Trophoblast cell (in vitro differentiated cells and primary cell): ENCODE measurements at regions not wholly inside any gene's neighbourhood (a gene's known extent, or its start where the extent isn't known, plus 50 kb on each side); places are given as distances from the start of the nearest gene placed in this dataset.

Experiments used
- DNase-seq, 2 donors: peaks; one replicate each; pipeline ENCODE4 v3.0.0-alpha.2; 2016
- H2AFZ ChIP-seq: 2 replicates; pipeline ENCODE4 v1.6.1; 2013; ENCODE audit warnings: low read length, moderate library complexity, mild to moderate bottlenecking; ENCODE audit not compliant: insufficient read depth, poor library complexity
- H2AK5ac ChIP-seq: 2 replicates; pipeline ENCODE4 v1.6.1; 2013; ENCODE audit warnings: mild to moderate bottlenecking, low read length
- H2BK120ac ChIP-seq: 2 replicates; pipeline ENCODE4 v1.6.1; 2013; ENCODE audit warnings: low read length, mild to moderate bottlenecking, moderate library complexity; ENCODE audit not compliant: insufficient read depth, poor library complexity
- H2BK12ac ChIP-seq: 2 replicates; pipeline ENCODE4 v1.6.1; 2013; ENCODE audit warnings: mild to moderate bottlenecking, low read length, moderate library complexity
- H2BK5ac ChIP-seq: 2 replicates; pipeline ENCODE4 v1.6.1; 2013; ENCODE audit warnings: low read length, low read depth, moderate library complexity, mild to moderate bottlenecking; ENCODE audit not compliant: poor library complexity
- H3K14ac ChIP-seq: 2 replicates; pipeline ENCODE4 v1.6.1; 2013; ENCODE audit warnings: mild to moderate bottlenecking, low read length
- H3K18ac ChIP-seq: 2 replicates; pipeline ENCODE4 v1.6.1; 2013; ENCODE audit warnings: mild to moderate bottlenecking, low read length
- H3K23ac ChIP-seq: 2 replicates; pipeline ENCODE4 v1.6.1; 2013; ENCODE audit warnings: low read length
- H3K27ac ChIP-seq: 2 replicates; pipeline ENCODE4 v1.5.1; 2013; ENCODE audit warnings: low read depth, mild to moderate bottlenecking, inconsistent platforms, low read length, moderate library complexity
- H3K27me3 ChIP-seq: 2 replicates; pipeline ENCODE4 v1.6.1; 2013; ENCODE audit warnings: inconsistent platforms, mild to moderate bottlenecking, low read length, moderate library complexity; ENCODE audit not compliant: insufficient read depth
- H3K36me3 ChIP-seq, 2 experiments: 1 replicate in 1 of 2; 2 replicates in 1 of 2; pipeline ENCODE4 v1.6.1; 2013; ENCODE audit warnings: low read length in 2 of 2, mild to moderate bottlenecking in 2 of 2, moderate library complexity in 1 of 2; ENCODE audit not compliant: insufficient read depth in 2 of 2, control insufficient read depth in 1 of 2
- H3K4ac ChIP-seq: 2 replicates; pipeline ENCODE4 v1.6.1; 2013; ENCODE audit warnings: low read depth, mild to moderate bottlenecking, low read length, moderate library complexity
- H3K4me1 ChIP-seq, 2 experiments: 1 replicate in 1 of 2; 2 replicates in 1 of 2; pipeline ENCODE4 v1.6.1; 2013; ENCODE audit warnings: low read length in 2 of 2, mild to moderate bottlenecking in 2 of 2, moderate library complexity in 1 of 2; ENCODE audit not compliant: insufficient read depth in 2 of 2, control insufficient read depth in 1 of 2
- H3K4me2 ChIP-seq: 2 replicates; pipeline ENCODE4 v1.6.1; 2013; ENCODE audit warnings: inconsistent platforms, mild to moderate bottlenecking, low read length, moderate library complexity
- H3K4me3 ChIP-seq: 2 replicates; pipeline ENCODE4 v1.5.1; 2013; ENCODE audit warnings: mild to moderate bottlenecking, low read depth, low read length, inconsistent platforms
- H3K79me1 ChIP-seq: one replicate; pipeline ENCODE4 v1.6.1; 2013; ENCODE audit warnings: low read length
- H3K79me2 ChIP-seq: 2 replicates; pipeline ENCODE4 v1.6.1; 2013; ENCODE audit warnings: low read length, mild to moderate bottlenecking; ENCODE audit not compliant: control insufficient read depth, insufficient read depth, poor library complexity
- H3K9ac ChIP-seq: 2 replicates; pipeline ENCODE4 v1.6.1; 2013; ENCODE audit warnings: mild to moderate bottlenecking, low read length
- H3K9me3 ChIP-seq: 2 replicates; pipeline ENCODE4 v1.6.1; 2013; ENCODE audit warnings: low read depth, mild to moderate bottlenecking, control low read depth, inconsistent platforms, low read length; ENCODE audit not compliant: insufficient read depth
- H4K12ac ChIP-seq: 2 replicates; pipeline ENCODE4 v1.6.1; 2013; ENCODE audit warnings: low read depth, mild to moderate bottlenecking, low read length, moderate library complexity
- H4K8ac ChIP-seq: 2 replicates; pipeline ENCODE4 v1.6.1; 2013; ENCODE audit warnings: low read depth, mild to moderate bottlenecking, low read length, moderate library complexity
- H4K91ac ChIP-seq: one replicate; pipeline ENCODE4 v1.6.1; 2013; ENCODE audit warnings: low read depth, mild to moderate bottlenecking, low read length, moderate library complexity
- WGBS: extraction: QIAGEN DNeasy Blood & Tissue Kit; methylation state at CpG from one replicate; pipeline ENCODE4 v1.1.7; 2013; ENCODE audit warnings: missing lambda C conversion rate; ENCODE audit not compliant: insufficient read length, insufficient coverage; ENCODE audit errors: extremely low coverage; 5-methylcytosine and 5-hydroxymethylcytosine counted together

DNA sequence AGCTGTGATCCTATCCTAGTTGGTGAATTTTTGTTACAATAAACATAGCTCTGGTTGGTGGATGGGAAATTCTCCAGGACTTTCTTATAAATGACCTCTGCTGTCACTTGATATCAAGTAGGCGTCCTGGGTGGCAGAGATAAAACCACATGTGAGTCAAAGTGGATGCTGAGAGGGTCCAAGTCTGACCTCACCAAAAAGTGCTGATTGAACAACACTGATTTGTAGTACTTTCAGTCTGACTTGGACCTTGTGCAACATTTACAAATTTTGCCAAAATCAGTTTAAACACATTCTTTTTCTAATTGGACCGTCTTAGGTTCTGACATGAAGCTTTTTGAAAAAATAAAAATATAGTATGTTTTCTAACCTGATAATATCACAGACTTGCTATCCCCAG lies 585.6 kb downstream of the GALC start:
- Histone ChIP-seq H2BK5ac (no peak overlapping the region), H3K23ac (no peak overlapping the region)
- WGBS = no CpG with 5 or more reads among the region's 2 CpGs

DNA sequence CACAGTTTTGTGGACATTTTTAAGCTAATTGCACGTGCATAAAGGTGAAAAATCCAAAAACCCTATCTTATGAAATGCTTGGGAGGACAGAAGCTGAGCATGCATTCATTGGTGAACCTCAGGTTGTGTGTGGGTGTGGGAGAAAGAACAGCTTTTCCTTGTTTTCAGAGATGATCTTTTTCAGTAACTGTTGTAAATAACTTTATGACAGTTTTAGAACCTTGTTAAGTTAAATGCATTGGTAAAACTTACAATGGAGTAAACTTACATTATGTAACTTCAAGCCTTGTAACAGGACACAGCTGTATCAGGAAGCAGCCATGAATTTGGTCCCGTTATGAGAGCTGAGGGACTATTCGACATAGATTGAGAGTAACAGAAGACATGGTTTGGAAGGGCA lies 587.4 kb downstream of the GALC start:
- Histone ChIP-seq H3K4me1 (no peaks in the 10 kb centered on the region), H3K27ac (no peak overlapping the region), H2BK12ac (no peak overlapping the region), H2AFZ (no peak overlapping the region), H3K79me1 (no peaks in the 10 kb centered on the region), H3K18ac (no peak overlapping the region), H3K4me2 (no peak overlapping the region), H2BK120ac (no peak overlapping the region), H2AK5ac (no peak overlapping the region), H3K79me2 (no peaks in the 10 kb centered on the region), H2BK5ac (no peak overlapping the region), H4K8ac (no peak overlapping the region), H3K27me3 (no peaks in the 10 kb centered on the region), H3K4ac (no peak overlapping the region), H3K36me3 (no peaks in the 10 kb centered on the region), H3K23ac (no peak overlapping the region), H3K4me3 (no peak overlapping the region), H3K9ac (no peak overlapping the region), H3K9me3 (no peaks in the 10 kb centered on the region), H4K12ac (no peak overlapping the region), H3K14ac (no peak overlapping the region), H4K91ac (no peak overlapping the region)
- DNase-seq = no peak
- no CpG with 5 or more reads among the region's 3 CpGs for WGBS

More for the DNA sequence above, 585.6 kb downstream of the GALC start:
- Histone ChIP-seq H3K4ac (no peak overlapping the region), H3K27me3 (no peaks in the 10 kb centered on the region), H2BK12ac (no peak overlapping the region), H2AFZ (no peak overlapping the region), H4K91ac (no peak overlapping the region), H3K79me2 (no peaks in the 10 kb centered on the region), H3K9me3 (no peaks in the 10 kb centered on the region), H3K36me3 (no peaks in the 10 kb centered on the region), H2BK120ac (no peak overlapping the region), H4K8ac (no peak overlapping the region), H3K14ac (no peak overlapping the region), H3K18ac (no peak overlapping the region), H3K27ac (no peak overlapping the region), H2AK5ac (no peak overlapping the region), H3K9ac (no peak overlapping the region), H4K12ac (no peak overlapping the region), H3K4me2 (no peak overlapping the region), H3K4me1 (no peaks in the 10 kb centered on the region), H3K79me1 (no peaks in the 10 kb centered on the region), H3K4me3 (no peak overlapping the region)
- DNase-seq = no peak

- Histone ChIP-seq H3K4me2 (no peak overlapping the region), H2BK120ac (no peak overlapping the region), H4K8ac (no peak overlapping the region), H2AFZ (no peak overlapping the region), H3K36me3 (no peaks in the 10 kb centered on the region), H3K27me3 (no peaks in the 10 kb centered on the region), H3K4me1 (no peaks in the 10 kb centered on the region), H3K27ac (no peak overlapping the region), H3K4ac (no peak overlapping the region), H3K4me3 (no peak overlapping the region), H2AK5ac (no peak overlapping the region), H3K18ac (no peak overlapping the region), H3K79me2 (no peaks in the 10 kb centered on the region), H3K9me3 (peaks cover 2% of the 10 kb centered on the region), H3K23ac (no peak overlapping the region), H3K14ac (no peak overlapping the region), H3K79me1 (no peaks in the 10 kb centered on the region), H2BK5ac (no peak overlapping the region), H4K12ac (no peak overlapping the region), H4K91ac (no peak overlapping the region), H2BK12ac (no peak overlapping the region), H3K9ac (no peak overlapping the region)
- no peak for DNase-seq
- WGBS = no CpG with 5 or more reads among the region's 4 CpGs
Observed at GRCh38 chr14:87397499-87397898, 595.5 kb downstream of the GALC start.

GRCh38 chr14:87391066-87391465 lies 601.9 kb downstream of the GALC start:
- no peak overlapping the region for H2BK12ac ChIP-seq
- no peak overlapping the region for H2BK5ac ChIP-seq
- H3K18ac ChIP-seq = no peak overlapping the region
- no peak overlapping the region for H2AFZ ChIP-seq
- no peaks in the 10 kb centered on the region for H3K27me3 ChIP-seq
- no peaks in the 10 kb centered on the region for H3K36me3 ChIP-seq
- H3K23ac ChIP-seq = no peak overlapping the region
- no peaks in the 10 kb centered on the region for H3K4me1 ChIP-seq
- no peak overlapping the region for H2AK5ac ChIP-seq
- no peak overlapping the region for H3K27ac ChIP-seq
- H3K4ac ChIP-seq = no peak overlapping the region
- H3K4me2 ChIP-seq = no peak overlapping the region
- no peak overlapping the region for H4K91ac ChIP-seq
- no CpG with 5 or more reads among the region's 5 CpGs for WGBS
- H2BK120ac ChIP-seq = no peak overlapping the region
- H3K4me3 ChIP-seq = no peak overlapping the region
- no peak overlapping the region for H4K8ac ChIP-seq
- no peaks in the 10 kb centered on the region for H3K79me1 ChIP-seq
- no peak overlapping the region for H4K12ac ChIP-seq
- peaks cover 2% of the 10 kb centered on the region for H3K9me3 ChIP-seq
- DNase-seq = no peak
- H3K14ac ChIP-seq = no peak overlapping the region
- no peak overlapping the region for H3K9ac ChIP-seq
- no peaks in the 10 kb centered on the region for H3K79me2 ChIP-seq
